Activated CD4-positive, alpha-beta T cell treated with anti-CD3 and anti-CD28 coated beads, Interleukin-2, amount 10 ng/mL, durations not matched to agents 7 days and 5 days (primary cell): ENCODE measurements at regions not wholly inside any gene's neighbourhood (a gene's known extent, or its start where the extent isn't known, plus 50 kb on each side); places are given as distances from the start of the nearest gene placed in this dataset.

ENCODE experiments used
- CTCF ChIA-PET: fragments of 350-600 bp; sonication (Branson Sonifier 250); formaldehyde crosslinking; loops from one replicate; lab custom pipeline; 2021; ENCODE audit warnings: antibody characterized with exemption; lab: Charles Lee
- POLR2A ChIA-PET: fragments of 350-600 bp; sonication (Branson Sonifier 250); formaldehyde crosslinking; loops from one replicate; lab custom pipeline; 2021; ENCODE audit warnings: antibody characterized with exemption; lab: Charles Lee
- DNase-seq: peaks from one replicate; pipeline ENCODE4 v3.0.0-alpha.2; 2020
- H3K27ac Mint-ChIP-seq: one replicate; pipeline ENCODE4 v1.8.0; 2021; ENCODE audit warnings: mild to moderate bottlenecking, moderate library complexity, mixed read lengths
- H3K27me3 Mint-ChIP-seq: one replicate; pipeline ENCODE4 v1.8.0; 2021; ENCODE audit warnings: mixed read lengths
- H3K36me3 Mint-ChIP-seq: one replicate; pipeline ENCODE4 v1.8.0; 2021; ENCODE audit warnings: low read depth, mixed read lengths
- H3K4me1 Mint-ChIP-seq: one replicate; pipeline ENCODE4 v1.8.0; 2021; ENCODE audit warnings: mixed read lengths
- H3K4me3 Mint-ChIP-seq: one replicate; pipeline ENCODE4 v1.8.0; 2021; ENCODE audit warnings: mild to moderate bottlenecking, moderate library complexity, mixed read lengths
- H3K9me3 Mint-ChIP-seq: one replicate; pipeline ENCODE4 v1.8.0; 2021; ENCODE audit warnings: mixed read lengths

DNA sequence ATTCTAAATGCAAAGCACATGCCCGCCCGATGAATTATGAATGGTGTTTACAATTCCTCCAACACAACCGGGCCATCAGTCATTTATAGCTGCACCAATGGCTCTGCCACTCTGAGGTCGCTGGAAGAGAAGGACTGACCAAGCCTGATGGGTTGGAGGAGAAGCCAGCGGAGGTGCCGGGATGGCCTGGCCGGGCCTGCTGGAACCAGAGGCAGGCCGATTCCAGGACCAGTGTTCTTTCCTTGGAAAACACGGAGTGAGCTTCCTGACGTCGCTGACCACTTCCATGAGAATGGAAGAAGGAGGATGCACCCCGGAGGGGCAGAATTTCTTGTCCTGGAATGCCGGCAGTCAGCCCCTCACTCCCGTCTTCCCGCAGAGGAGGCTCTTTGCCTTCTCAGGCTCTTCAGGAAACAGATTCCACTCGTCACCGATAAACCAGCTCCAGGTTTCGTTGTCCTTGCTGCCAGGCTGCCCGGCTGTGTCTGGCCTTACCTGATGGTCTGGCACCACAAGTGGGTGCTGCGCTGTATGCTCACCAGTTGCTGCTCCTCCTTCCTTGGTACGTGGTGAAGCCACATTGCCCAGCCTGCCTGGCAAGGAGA is 358.5 kb upstream of the SFSWAP start:
- H3K4me3 Mint-ChIP-seq = no peak overlapping the region

DNA sequence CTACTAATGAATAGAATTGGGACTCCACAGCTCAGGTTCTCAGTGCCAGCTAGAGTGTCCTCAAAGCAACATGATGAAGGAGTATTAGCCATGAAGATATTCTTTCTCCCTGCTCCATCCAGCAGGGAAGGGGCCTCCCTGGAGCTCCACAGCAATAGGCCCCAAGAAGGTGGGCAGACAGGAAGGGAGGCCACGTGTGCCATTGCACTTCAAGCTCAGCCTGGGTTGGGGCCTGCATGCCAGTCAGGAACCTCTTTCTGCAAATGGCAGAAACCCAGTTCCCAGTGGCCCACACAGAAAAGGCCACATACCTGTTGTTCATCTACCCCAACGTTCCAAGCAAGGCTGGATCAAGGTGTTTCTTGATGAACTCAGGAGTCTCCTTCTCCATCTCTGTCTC is 357.5 kb upstream of the SFSWAP start:
- Mint-ChIP-seq H3K36me3 (peaks cover 3% of the 10 kb centered on the region), H3K4me3 (no peak overlapping the region), H3K27ac (no peak overlapping the region), H3K27me3 (peaks cover 2% of the 10 kb centered on the region), H3K9me3 (no peaks in the 10 kb centered on the region), H3K4me1 (no peaks in the 10 kb centered on the region)
- ChIA-PET CTCF (no interaction called here), POLR2A (no interaction called here)
- no peak for DNase-seq

More for the DNA sequence above, 358.5 kb upstream of the SFSWAP start:
- no peak overlapping the region for H3K27ac Mint-ChIP-seq
- H3K27me3 Mint-ChIP-seq = no peaks in the 10 kb centered on the region
- H3K36me3 Mint-ChIP-seq = peaks cover 3% of the 10 kb centered on the region
- no peak for DNase-seq
- no peaks in the 10 kb centered on the region for H3K9me3 Mint-ChIP-seq
- CTCF ChIA-PET = no interaction called here
- POLR2A ChIA-PET = no interaction called here
- H3K4me1 Mint-ChIP-seq = no peaks in the 10 kb centered on the region

DNA sequence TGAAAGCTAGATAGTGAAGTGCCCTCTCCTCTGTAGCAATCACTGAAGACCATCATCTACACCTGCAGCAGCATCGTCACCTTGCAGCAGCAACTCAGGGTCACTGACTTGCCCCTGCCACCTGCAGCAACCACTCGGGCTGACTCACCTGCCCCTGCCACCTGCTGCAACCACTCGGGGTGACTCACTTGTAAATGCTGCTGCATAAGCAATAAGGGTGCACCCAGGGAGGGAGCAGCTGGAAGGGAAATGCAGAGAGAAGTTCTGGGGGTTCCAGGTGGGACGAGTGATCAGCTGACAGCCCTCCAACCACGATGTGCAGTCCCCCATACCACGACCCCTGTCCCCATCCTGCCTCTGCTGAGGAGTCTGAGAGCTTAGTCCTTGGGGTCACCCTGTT is 357.1 kb upstream of the SFSWAP start:
- H3K9me3 Mint-ChIP-seq = no peaks in the 10 kb centered on the region
- H3K4me3 Mint-ChIP-seq = no peak overlapping the region
- no peaks in the 10 kb centered on the region for H3K4me1 Mint-ChIP-seq
- H3K27ac Mint-ChIP-seq = no peak overlapping the region
- POLR2A ChIA-PET = no interaction called here
- CTCF ChIA-PET = no interaction called here
- H3K36me3 Mint-ChIP-seq = peaks cover 3% of the 10 kb centered on the region
- no peak for DNase-seq
- peaks cover 5% of the 10 kb centered on the region for H3K27me3 Mint-ChIP-seq

DNA sequence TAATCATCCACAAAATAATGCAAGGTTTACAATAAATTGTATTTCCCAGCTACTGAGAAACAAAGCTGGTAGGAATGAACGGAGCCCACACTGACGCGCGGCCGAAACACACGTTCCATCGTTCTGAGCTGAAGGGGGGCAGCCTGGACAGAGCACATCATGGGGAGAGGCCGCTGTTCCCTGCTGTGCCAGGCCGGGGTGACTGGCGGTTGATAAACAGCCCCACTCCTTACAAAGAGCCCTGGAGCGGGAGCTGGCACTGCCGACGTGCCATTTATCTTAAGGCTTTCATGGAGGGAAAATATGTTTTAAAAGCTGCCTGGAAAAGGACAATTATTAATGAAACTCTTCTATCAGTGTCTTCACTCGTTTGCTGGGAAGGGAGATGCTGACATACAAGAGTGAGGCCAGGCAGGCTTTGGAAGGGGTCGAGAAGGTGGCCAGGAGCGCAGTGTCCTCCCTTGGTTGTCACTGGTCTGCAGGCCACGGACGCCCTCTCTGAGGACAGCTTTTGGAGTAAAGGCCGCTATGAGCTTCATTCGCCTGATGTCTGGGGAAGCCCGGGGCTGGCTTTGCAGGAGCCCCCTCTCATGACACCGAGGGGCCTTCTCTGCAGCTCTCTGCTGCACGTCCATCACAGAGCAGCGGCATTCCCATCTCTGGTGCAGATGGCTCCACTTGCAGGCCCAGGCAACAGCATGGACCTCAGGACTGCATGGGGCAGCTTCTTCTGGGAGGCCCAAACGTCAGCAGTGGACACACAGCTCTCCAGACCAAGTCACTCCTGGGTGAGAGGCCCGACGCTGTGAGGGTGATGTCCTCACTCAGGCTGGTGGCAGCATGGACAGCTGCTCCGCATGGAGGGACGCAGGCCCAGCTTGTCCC is 355.3 kb upstream of the SFSWAP start:
- Mint-ChIP-seq H3K36me3 (peaks cover 3% of the 10 kb centered on the region), H3K27ac (no peak overlapping the region), H3K4me1 (no peaks in the 10 kb centered on the region), H3K9me3 (no peaks in the 10 kb centered on the region), H3K4me3 (no peak overlapping the region), H3K27me3 (peaks cover 7% of the 10 kb centered on the region)
- POLR2A ChIA-PET = no interaction called here
- CTCF ChIA-PET = no interaction called here
- DNase-seq = no peak

DNA sequence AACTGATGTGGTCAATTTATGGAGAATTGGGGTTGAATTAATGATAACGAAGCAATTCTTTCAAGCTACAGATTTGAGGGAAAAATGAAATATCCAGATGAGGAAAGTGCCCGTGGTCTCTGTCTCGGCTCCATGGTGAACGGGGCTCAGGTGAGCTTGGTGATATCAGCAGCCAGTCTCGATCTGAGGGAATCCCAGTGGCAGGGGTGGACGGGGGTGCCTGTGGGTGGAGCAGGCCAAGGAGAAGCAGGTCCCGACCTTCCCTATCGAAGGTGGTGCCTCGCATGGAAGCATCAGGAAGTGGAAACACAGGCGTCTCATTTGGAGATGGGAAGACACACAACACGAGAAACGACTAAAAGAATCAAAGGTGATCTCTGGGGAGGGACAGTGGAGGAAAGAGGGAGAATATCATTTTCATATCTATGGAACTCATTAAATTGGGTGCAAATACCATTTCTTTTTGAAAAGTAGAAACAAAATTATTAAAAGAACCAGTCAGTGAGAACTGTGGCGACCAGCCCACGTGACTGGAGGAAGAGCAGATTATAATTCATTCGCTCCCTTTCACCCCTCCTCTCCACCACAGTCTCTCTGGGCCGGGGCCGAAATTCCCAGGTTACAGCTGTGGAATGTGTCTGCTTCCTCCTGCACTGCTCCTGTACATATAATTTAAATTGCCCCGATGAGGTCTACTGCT is 354.3 kb upstream of the SFSWAP start:
- Mint-ChIP-seq H3K27me3 (peaks cover 12% of the 10 kb centered on the region), H3K27ac (no peak overlapping the region), H3K4me3 (no peak overlapping the region), H3K36me3 (peaks cover under 1% of the 10 kb centered on the region), H3K9me3 (no peaks in the 10 kb centered on the region), H3K4me1 (no peaks in the 10 kb centered on the region)
- ChIA-PET POLR2A (no interaction called here), CTCF (no interaction called here)
- DNase-seq = no peak

DNA sequence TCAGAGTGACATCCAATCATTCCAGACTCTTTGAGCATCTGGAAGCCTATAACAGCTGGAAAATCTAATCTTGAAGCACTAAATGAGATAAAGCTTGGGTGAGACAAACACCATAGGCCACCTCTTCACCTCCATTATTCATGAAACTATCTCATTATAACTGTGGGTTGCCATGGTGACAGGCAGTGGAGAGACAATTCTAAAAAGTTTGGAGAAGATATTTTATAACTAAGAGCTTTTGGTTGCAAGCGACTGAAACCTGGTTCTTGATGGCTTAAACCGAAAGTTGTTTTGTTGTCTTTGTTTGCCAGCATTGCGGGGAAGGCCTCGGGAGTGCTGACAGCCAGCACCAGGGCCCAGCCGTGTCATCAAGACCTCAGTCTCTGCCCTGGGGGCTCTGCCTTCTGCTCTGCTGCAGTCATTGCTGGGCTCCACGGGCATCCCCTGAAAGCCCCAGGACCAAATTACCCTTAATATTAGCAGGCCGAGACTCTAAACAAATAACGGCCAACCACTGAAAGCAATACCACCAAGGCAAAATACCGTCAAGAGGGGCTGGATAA is 353.6 kb upstream of the SFSWAP start:
- CTCF ChIA-PET = no interaction called here
- POLR2A ChIA-PET = no interaction called here
- Mint-ChIP-seq H3K9me3 (no peaks in the 10 kb centered on the region), H3K36me3 (no peaks in the 10 kb centered on the region), H3K27me3 (peaks cover 12% of the 10 kb centered on the region), H3K4me1 (no peaks in the 10 kb centered on the region), H3K4me3 (no peak overlapping the region), H3K27ac (no peak overlapping the region)
- DNase-seq = no peak

DNA sequence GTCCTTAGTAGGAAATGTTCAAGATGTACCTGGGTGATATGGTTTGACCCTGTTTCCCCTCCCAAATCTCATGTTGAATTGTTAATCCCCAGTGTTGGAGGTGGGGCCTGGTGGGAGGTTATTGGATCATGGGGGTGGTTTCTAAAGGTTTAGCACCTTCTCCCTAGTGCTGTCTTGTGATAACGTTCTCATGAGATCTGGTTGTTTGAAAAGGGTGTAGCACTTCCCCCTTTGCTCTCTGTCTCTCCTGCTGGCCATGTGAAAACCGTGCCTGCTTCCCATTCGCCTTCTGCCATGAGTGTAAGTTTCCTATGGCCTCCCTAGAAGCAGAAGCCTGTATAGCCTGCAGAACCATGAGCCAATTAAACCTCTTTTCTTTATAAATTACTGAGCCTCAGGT is 353.0 kb upstream of the SFSWAP start:
- Mint-ChIP-seq H3K36me3 (no peaks in the 10 kb centered on the region), H3K9me3 (no peaks in the 10 kb centered on the region), H3K27me3 (peaks cover 12% of the 10 kb centered on the region), H3K4me3 (no peak overlapping the region), H3K4me1 (no peaks in the 10 kb centered on the region), H3K27ac (no peak overlapping the region)
- CTCF ChIA-PET = no interaction called here
- DNase-seq = no peak
- POLR2A ChIA-PET = no interaction called here

DNA sequence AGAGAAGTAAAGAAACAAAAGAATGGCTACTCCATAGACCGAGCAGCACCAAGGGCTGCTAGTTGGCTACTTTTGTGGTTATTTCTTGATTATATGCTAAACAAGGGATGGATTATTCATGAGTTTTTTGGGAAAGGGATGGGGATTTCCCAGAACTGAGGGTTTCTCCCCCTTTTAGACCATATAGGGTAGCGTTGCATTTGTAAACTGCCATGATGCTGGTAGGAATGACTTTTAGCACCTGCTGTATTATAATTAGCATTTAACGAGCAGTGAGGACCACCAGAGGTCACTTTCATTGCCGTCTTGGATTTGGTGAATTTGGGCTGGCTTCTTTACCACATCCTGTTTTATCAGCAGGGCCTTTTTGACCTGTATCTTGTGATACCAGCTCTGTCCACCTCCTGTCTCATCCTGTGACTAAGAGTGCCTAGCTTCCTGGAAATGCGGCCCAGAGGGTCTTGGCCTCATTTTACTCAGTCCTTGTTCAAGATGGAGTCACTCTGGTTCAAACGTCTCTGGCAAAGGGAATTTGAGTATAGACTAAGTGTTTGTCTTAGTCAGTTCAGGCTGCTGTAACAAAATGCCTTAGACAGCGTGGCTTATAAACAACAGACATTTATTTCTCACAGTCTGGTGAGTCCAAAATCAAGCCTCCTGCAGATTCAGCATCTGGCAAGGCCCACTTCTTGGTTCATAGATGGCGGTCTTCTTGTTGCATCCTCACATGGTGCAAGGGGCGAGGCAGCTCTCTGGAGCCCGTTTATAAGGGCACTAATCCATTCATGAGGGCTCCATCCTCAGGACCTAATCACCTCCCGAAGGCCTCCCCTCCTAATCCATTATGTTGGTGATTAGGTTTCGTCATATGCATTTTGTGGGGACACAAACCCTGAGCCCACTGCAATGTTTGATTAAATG is 348.3 kb upstream of the SFSWAP start:
- Mint-ChIP-seq H3K4me3 (no peak overlapping the region), H3K27ac (no peak overlapping the region), H3K4me1 (no peaks in the 10 kb centered on the region), H3K27me3 (peaks cover 12% of the 10 kb centered on the region), H3K36me3 (no peaks in the 10 kb centered on the region), H3K9me3 (no peaks in the 10 kb centered on the region)
- POLR2A ChIA-PET = no interaction called here
- DNase-seq = no peak
- CTCF ChIA-PET = no interaction called here

DNA sequence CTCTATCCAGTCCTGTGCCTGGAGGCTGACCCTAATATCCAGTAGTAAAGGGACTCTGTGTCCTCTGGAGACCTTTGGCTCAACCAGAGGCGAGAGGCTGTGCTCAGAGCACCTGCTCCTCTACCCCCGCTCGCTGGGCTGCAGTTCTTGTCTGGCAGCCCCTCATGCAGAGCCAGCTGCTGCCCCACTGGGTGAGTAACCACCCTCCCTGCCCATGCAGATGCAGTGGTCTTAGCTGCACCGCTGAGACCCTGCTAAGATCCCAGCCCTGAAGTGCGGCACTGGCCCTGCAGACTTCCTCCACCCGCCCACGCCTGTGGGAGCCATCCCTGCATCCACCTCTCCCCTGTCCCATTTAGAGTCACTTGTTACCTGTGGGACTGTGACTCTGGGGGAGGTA is 347.5 kb upstream of the SFSWAP start:
- no peaks in the 10 kb centered on the region for H3K9me3 Mint-ChIP-seq
- peaks cover 10% of the 10 kb centered on the region for H3K27me3 Mint-ChIP-seq
- ChIA-PET POLR2A (no interaction called here), CTCF (no interaction called here)
- H3K4me1 Mint-ChIP-seq = no peaks in the 10 kb centered on the region
- H3K4me3 Mint-ChIP-seq = no peak overlapping the region
- no peak overlapping the region for H3K27ac Mint-ChIP-seq
- no peaks in the 10 kb centered on the region for H3K36me3 Mint-ChIP-seq
- DNase-seq = no peak

DNA sequence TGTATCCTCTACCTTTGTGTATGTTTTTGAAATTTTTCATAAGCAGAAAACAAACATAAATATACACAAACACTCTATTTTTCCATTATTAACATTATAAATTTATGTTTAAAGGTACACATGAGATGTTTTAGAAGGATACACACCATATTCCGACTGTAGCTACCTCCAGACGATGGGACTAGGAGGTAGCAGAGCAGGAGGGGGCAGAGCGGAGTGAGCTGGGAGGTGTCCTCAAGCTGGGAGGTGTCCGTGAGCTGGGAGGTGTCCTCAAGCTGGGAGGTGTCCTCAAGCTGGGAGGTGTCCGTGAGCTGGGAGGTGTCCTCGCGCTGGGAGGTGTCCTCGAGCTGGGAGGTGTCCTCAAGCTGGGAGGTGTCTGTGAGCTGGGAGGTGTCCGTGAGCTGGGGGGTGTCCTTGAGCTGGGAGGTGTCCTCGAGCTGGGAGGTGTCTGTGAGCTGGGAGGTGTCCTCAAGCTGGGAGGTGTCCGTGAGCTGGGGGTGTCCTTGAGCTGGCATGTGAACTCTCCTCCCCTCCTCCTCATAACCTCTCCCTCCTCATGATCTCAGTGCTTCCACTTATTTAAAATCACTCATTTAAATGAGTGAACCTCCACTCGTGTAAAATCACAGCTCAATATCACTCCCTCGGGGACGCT is 346.9 kb upstream of the SFSWAP start:
- Mint-ChIP-seq H3K27me3 (peaks cover 7% of the 10 kb centered on the region), H3K36me3 (no peaks in the 10 kb centered on the region), H3K27ac (no peak overlapping the region), H3K4me3 (no peak overlapping the region), H3K4me1 (no peaks in the 10 kb centered on the region), H3K9me3 (no peaks in the 10 kb centered on the region)
- ChIA-PET POLR2A (no interaction called here), CTCF (no interaction called here)
- DNase-seq = no peak

DNA sequence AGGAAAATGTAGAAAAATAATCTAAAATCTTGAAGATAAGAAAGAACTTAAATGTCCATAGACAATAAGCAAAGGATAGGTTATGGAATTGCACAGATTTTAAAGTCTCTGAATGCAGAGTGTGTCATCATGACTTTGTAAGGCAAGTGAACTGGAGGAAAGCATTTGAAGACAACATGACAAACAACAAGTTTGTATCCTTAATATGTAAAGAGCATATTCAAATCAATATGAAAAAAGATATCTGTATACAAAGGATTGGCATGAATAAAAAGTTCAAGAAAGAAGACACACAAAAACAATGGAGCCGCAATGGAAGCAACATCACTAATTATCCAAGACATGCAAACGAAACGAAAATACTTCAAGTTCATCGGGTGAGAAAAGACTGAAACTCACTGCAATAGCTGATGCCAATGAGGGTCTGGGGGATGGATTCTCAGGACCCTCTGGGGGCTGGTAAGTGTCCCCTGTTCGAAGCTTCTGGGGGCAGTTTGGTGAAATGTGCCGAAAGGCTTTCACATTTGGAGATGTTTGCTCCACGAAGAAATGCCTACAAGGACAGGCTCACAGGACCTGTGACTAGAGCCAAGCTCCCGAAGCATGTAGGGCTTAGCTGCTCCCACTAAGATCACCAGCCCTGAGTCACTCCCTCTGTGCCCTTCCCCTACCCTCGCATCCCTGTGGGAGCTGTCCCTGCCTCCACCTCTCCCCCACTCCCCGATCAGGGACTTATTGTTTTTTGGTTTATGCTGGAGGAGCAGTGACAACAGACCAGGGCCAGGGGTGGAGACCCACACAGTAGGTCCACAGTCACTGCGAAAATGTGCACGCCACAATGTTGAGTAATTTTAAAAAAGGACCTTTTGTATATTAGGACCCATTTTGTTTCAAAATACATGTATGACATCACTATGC is 345.7 kb upstream of the SFSWAP start:
- ChIA-PET POLR2A (no interaction called here), CTCF (no interaction called here)
- Mint-ChIP-seq H3K9me3 (no peaks in the 10 kb centered on the region), H3K27ac (no peak overlapping the region), H3K36me3 (no peaks in the 10 kb centered on the region), H3K4me1 (no peaks in the 10 kb centered on the region), H3K27me3 (peaks cover 7% of the 10 kb centered on the region), H3K4me3 (no peak overlapping the region)
- no peak for DNase-seq
